ENCODE measurements at regions not wholly inside any gene's neighbourhood (a gene's known extent, or its start where the extent isn't known, plus 50 kb on each side); places are given as distances from the start of the nearest gene placed in this dataset.

DNA sequence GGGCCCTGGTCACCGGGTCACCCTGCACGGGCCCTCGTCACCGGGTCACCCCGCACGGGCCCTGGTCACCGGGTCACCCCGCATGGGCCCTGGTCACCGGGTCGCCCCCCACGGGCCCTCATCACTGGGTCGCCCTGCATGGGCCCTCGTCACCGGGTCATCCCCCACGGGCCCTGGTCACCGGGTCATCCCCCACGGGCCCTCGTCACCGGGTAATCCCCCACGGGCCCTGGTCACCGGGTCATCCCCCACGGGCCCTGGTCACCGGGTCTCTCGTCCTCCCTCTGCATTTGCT lies 77.6 kb downstream of the RIPK4 start:
- Histone ChIP-seq H3K9ac (ENCODE audit: low read length) (no peak overlapping the region), H3K36me3 (ENCODE audit: control insufficient read depth, low read depth, low read length) (no peaks in the 10 kb centered on the region), H3K27me3 (ENCODE audit: control insufficient read depth, insufficient read depth, low read length) (no peaks in the 10 kb centered on the region), H3K9me3 (ENCODE audit: control insufficient read depth, low read depth, low read length) (no peaks in the 10 kb centered on the region), H3K4me3 (ENCODE audit: low read length) (no peak overlapping the region), H3K27ac (ENCODE audit: low read length) (no peak overlapping the region), H3K4me1 (ENCODE audit: control insufficient read depth, low read depth, low read length) (no peaks in the 10 kb centered on the region)

DNA sequence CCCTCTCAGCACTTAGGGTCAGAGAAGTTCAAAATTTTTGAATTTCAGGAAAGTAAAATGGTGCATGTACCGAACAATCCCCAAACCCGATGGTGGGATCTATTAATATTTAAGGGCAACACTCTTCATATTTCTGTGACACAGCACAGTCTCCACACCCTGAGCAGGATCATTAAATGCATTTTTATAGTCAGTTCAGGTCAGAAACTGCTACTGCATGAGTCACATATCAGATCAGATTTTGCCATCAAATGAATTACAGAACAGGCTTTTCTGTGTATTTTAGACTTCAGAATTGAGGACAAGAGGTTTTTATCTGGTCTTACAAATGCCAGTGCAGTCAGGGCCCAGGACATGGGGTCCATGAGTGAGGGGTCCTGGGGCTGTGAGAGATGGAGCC lies 79.2 kb downstream of the RIPK4 start:
- Histone ChIP-seq H3K9me3 (ENCODE audit: control insufficient read depth, low read depth, low read length) (no peaks in the 10 kb centered on the region), H3K4me3 (ENCODE audit: low read length) (no peak overlapping the region), H3K9ac (ENCODE audit: low read length) (no peak overlapping the region), H3K27me3 (ENCODE audit: control insufficient read depth, insufficient read depth, low read length) (no peaks in the 10 kb centered on the region), H3K36me3 (ENCODE audit: control insufficient read depth, low read depth, low read length) (no peaks in the 10 kb centered on the region), H3K4me1 (ENCODE audit: control insufficient read depth, low read depth, low read length) (no peaks in the 10 kb centered on the region), H3K27ac (ENCODE audit: low read length) (no peak overlapping the region)

GRCh38 chr21:41686664-41687063 lies 80.2 kb downstream of the RIPK4 start:
- Histone ChIP-seq H3K27me3 (ENCODE audit: control insufficient read depth, insufficient read depth, low read length) (no peaks in the 10 kb centered on the region), H3K9me3 (ENCODE audit: control insufficient read depth, low read depth, low read length) (no peaks in the 10 kb centered on the region), H3K36me3 (ENCODE audit: control insufficient read depth, low read depth, low read length) (no peaks in the 10 kb centered on the region), H3K9ac (ENCODE audit: low read length) (no peak overlapping the region), H3K27ac (ENCODE audit: low read length) (no peak overlapping the region), H3K4me1 (ENCODE audit: control insufficient read depth, low read depth, low read length) (no peaks in the 10 kb centered on the region), H3K4me3 (ENCODE audit: low read length) (no peak overlapping the region)

- H3K27ac ChIP-seq (ENCODE audit: low read length), result no peak overlapping the region
- no peak overlapping the region for H3K9ac ChIP-seq (ENCODE audit: low read length)
- H3K4me3 ChIP-seq (ENCODE audit: low read length), result no peak overlapping the region
- no peaks in the 10 kb centered on the region for H3K4me1 ChIP-seq (ENCODE audit: control insufficient read depth, low read depth, low read length)
- no peaks in the 10 kb centered on the region for H3K36me3 ChIP-seq (ENCODE audit: control insufficient read depth, low read depth, low read length)
- H3K9me3 ChIP-seq (ENCODE audit: control insufficient read depth, low read depth, low read length), result no peaks in the 10 kb centered on the region
- H3K27me3 ChIP-seq (ENCODE audit: control insufficient read depth, insufficient read depth, low read length), result no peaks in the 10 kb centered on the region
These were observed 81.2 kb downstream of the RIPK4 start for GRCh38 chr21:41685511-41686149.

DNA sequence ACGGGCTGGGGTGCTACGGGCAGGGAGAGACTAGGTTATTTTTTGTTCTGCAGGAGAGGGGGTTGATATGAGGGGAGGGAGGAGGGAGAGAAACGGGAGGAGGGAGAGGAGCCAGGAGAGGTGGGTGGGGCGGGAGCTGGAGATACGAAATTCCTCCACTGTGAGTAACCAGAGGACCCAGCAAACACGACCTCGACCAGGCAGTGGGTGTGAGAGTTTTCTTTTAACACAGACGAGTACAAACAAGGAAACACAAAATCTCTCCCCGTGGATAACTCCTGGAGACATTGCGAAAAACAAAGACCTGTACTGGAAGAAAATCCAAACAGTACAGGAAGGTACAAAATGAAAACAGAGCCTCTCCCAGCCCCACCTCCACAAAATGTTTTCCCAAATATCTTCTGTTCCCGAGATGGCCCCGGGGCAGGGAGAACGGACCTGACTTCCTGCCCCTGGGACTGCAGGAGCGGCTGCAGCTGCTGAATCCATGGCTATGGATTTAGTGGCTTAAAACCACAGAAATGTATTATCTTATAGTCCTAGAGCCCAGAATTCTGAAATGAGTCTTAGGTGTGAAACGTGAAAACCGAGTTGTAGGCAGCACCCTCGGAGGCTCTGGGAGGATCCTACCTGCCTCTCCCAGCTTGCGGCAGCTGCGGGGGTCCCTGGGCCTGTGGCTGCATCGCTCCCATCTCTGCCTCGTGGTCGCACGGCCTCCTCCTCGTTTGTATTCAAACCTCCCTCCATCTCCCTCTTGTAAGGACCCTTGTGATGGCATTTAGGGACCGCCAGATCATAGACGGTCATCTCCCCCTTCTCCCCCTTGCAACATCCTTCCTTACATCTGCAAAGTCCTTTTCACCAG lies 82.2 kb downstream of the RIPK4 start:
- no peaks in the 10 kb centered on the region for H3K4me1 ChIP-seq (ENCODE audit: control insufficient read depth, low read depth, low read length)

GRCh38 chr21:41683815-41684214 lies 83.0 kb downstream of the RIPK4 start:
- Histone ChIP-seq H3K36me3 (ENCODE audit: control insufficient read depth, low read depth, low read length) (no peaks in the 10 kb centered on the region), H3K4me3 (ENCODE audit: low read length) (no peak overlapping the region), H3K9me3 (ENCODE audit: control insufficient read depth, low read depth, low read length) (no peaks in the 10 kb centered on the region), H3K27me3 (ENCODE audit: control insufficient read depth, insufficient read depth, low read length) (no peaks in the 10 kb centered on the region), H3K4me1 (ENCODE audit: control insufficient read depth, low read depth, low read length) (peaks cover 4% of the 10 kb centered on the region), H3K27ac (ENCODE audit: low read length) (no peak overlapping the region), H3K9ac (ENCODE audit: low read length) (no peak overlapping the region)

More for the DNA sequence above, 82.2 kb downstream of the RIPK4 start:
- Histone ChIP-seq H3K36me3 (ENCODE audit: control insufficient read depth, low read depth, low read length) (no peaks in the 10 kb centered on the region), H3K4me3 (ENCODE audit: low read length) (no peak overlapping the region), H3K27ac (ENCODE audit: low read length) (no peak overlapping the region), H3K9me3 (ENCODE audit: control insufficient read depth, low read depth, low read length) (no peaks in the 10 kb centered on the region), H3K27me3 (ENCODE audit: control insufficient read depth, insufficient read depth, low read length) (no peaks in the 10 kb centered on the region), H3K9ac (ENCODE audit: low read length) (no peak overlapping the region)

GRCh38 chr21:41682719-41683179 lies 84.1 kb downstream of the RIPK4 start:
- Histone ChIP-seq H3K9me3 (ENCODE audit: control insufficient read depth, low read depth, low read length) (no peaks in the 10 kb centered on the region), H3K4me3 (ENCODE audit: low read length) (no peak overlapping the region), H3K27me3 (ENCODE audit: control insufficient read depth, insufficient read depth, low read length) (no peaks in the 10 kb centered on the region), H3K4me1 (ENCODE audit: control insufficient read depth, low read depth, low read length) (peaks cover 14% of the 10 kb centered on the region), H3K9ac (ENCODE audit: low read length) (no peak overlapping the region), H3K36me3 (ENCODE audit: control insufficient read depth, low read depth, low read length) (no peaks in the 10 kb centered on the region), H3K27ac (ENCODE audit: low read length) (no peak overlapping the region)

DNA sequence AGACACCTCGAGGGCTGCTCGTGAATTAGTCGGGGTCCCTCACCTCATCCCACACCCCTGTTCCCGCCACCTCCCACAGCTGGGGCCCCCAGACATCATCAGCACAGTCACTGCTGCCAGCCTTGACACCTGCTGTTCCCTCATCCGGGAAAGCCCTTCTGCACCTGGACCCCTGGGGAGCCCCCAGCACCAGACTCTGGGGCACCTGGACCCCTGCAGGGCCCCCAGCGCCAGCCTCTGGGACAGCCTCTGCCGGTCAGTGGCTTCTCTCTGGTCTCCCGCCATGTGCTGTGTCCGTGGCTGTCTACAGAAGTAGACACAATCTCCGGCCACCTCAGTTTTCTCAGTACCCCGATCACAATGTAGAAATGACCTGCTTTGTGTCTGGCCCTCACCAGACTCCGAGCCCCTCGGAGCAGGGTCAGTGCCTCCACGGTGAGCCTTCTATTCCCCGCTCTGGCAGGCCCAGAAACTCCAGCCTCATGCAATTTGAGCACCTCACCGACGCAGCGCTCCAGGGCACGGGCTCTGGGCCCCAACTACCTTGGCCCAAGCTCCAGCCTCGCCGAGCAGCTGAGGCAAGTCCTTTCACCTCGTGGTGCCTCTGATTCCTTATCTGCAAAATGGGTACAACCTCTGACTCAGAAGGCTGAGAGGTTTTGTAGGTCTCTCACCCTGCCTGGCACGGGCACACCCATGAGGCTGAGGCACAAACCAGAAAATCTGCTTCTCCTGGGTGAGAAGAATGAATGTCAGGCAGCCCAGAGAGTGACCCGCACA lies 84.7 kb downstream of the RIPK4 start:
- H3K27ac ChIP-seq (ENCODE audit: low read length), result no peak overlapping the region
- H3K4me1 ChIP-seq (ENCODE audit: control insufficient read depth, low read depth, low read length), result peaks cover 15% of the 10 kb centered on the region
- H3K36me3 ChIP-seq (ENCODE audit: control insufficient read depth, low read depth, low read length), result no peaks in the 10 kb centered on the region
- no peaks in the 10 kb centered on the region for H3K27me3 ChIP-seq (ENCODE audit: control insufficient read depth, insufficient read depth, low read length)
- no peaks in the 10 kb centered on the region for H3K9me3 ChIP-seq (ENCODE audit: control insufficient read depth, low read depth, low read length)
- H3K4me3 ChIP-seq (ENCODE audit: low read length), result no peak overlapping the region
- no peak overlapping the region for H3K9ac ChIP-seq (ENCODE audit: low read length)

DNA sequence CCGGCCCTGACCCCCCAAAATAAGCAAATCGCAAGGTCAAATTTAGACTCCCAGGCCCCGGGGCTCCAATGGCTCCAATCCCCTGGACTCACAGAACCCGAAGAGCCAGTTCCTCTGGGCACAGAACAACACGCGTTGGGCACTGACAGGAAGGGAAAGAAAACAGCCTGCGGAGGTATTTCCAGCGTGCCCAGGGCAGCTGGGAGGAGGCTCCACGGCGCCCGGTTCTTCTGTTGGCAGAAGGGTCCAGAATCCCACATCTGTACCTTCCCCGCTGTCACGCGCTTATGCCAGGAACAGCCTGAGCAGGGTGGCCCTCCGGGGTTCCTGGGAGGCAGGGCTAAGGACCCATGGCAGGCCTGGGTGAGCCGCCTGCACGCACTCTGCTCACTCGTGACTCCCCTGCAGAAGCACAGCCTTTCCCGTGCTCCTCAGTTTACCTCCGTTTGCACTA lies 85.5 kb downstream of the RIPK4 start:
- H3K27ac ChIP-seq (ENCODE audit: low read length), result no peak overlapping the region
- H3K27me3 ChIP-seq (ENCODE audit: control insufficient read depth, insufficient read depth, low read length), result no peaks in the 10 kb centered on the region
- H3K9ac ChIP-seq (ENCODE audit: low read length), result no peak overlapping the region
- no peak overlapping the region for H3K4me3 ChIP-seq (ENCODE audit: low read length)
- H3K36me3 ChIP-seq (ENCODE audit: control insufficient read depth, low read depth, low read length), result no peaks in the 10 kb centered on the region
- no peaks in the 10 kb centered on the region for H3K9me3 ChIP-seq (ENCODE audit: control insufficient read depth, low read depth, low read length)
- H3K4me1 ChIP-seq (ENCODE audit: control insufficient read depth, low read depth, low read length), result peaks cover 15% of the 10 kb centered on the region

DNA sequence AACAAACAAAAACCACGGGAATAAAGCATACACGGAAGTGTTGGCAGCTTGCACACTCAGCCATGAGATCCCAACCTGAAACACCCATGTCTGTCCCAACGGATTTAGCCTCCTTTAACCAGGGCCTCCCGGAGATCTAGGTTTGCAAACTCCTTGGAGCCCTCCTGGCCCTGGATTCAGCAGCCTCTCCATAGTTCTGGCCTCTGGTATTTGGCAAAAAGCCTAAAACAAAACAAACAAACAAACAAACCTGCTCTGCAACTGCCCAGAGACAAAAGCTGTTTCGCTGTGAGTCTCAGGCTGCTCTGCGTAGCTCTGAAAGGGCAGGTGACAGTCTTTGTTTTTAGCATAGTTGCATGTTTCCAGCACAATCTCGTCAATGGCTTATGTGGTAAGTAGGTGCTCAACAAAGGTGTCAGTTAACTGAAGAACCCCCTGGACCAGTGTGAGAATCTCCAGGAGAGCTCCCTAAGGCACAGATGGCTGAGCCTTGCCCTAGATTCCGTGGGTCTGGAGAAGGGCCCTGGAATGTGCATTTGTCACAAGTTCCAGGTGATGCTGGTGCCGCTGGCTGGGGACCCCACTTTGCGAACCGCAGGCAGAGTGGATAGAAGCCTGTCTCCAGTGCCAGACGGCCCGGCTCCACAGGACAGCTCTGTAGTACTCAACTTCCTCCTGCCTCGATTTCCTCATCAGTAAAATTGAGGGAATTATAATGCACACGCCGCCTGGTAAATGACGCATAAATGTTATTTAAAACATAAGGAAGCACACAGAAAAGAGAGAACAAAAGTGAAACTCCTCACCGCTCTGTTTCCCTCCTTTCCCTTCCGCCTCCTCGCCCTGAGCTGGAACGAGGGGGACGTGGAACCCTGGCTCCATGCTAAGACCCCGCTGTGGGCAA lies 86.2 kb downstream of the RIPK4 start:
- H3K27ac ChIP-seq (ENCODE audit: low read length), result no peak overlapping the region

DNA sequence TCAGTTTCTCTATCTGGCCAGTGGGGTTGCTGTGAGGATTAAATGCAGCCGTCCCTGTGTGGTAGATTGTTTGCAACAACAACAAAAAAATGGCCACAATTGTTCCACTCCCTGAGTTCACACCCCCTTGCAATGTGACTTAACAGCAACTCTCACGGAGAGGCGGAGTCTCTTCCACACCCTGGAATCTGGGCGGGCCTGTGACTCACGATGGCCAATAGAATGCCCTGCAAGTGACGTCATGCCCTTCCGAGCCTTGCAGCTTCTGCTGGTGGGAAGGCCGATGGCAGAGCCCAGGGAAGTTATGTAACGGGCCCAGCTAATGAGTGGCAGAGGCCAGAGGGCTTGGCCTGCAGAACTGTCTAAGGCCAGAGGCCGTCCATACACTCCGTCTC lies 87.9 kb downstream of the RIPK4 start:
- Histone ChIP-seq H3K27me3 (ENCODE audit: control insufficient read depth, insufficient read depth, low read length) (no peaks in the 10 kb centered on the region), H3K36me3 (ENCODE audit: control insufficient read depth, low read depth, low read length) (no peaks in the 10 kb centered on the region), H3K27ac (ENCODE audit: low read length) (no peak overlapping the region), H3K4me1 (ENCODE audit: control insufficient read depth, low read depth, low read length) (peaks cover 15% of the 10 kb centered on the region), H3K4me3 (ENCODE audit: low read length) (no peak overlapping the region), H3K9me3 (ENCODE audit: control insufficient read depth, low read depth, low read length) (no peaks in the 10 kb centered on the region), H3K9ac (ENCODE audit: low read length) (no peak overlapping the region)

More for the DNA sequence above, 86.2 kb downstream of the RIPK4 start:
- no peak overlapping the region for H3K9ac ChIP-seq (ENCODE audit: low read length)
- H3K27me3 ChIP-seq (ENCODE audit: control insufficient read depth, insufficient read depth, low read length), result no peaks in the 10 kb centered on the region
- no peak overlapping the region for H3K4me3 ChIP-seq (ENCODE audit: low read length)
- no peaks in the 10 kb centered on the region for H3K36me3 ChIP-seq (ENCODE audit: control insufficient read depth, low read depth, low read length)
- H3K9me3 ChIP-seq (ENCODE audit: control insufficient read depth, low read depth, low read length), result no peaks in the 10 kb centered on the region
- peaks cover 15% of the 10 kb centered on the region for H3K4me1 ChIP-seq (ENCODE audit: control insufficient read depth, low read depth, low read length)

Data from iPS-18a (cell line).